H9 (cell line): ENCODE measurements at regions not wholly inside any gene's neighbourhood (a gene's known extent, or its start where the extent isn't known, plus 50 kb on each side); places are given as distances from the start of the nearest gene placed in this dataset.

Experiments
- DNase-seq: peaks from one replicate; pipeline ENCODE4 v3.0.0-alpha.2; 2017
- H2AFZ ChIP-seq: one replicate; pipeline ENCODE4 v1.6.1; 2013; ENCODE audit warnings: mild to moderate bottlenecking, low read length, control low read depth, moderate library complexity
- H2AK5ac ChIP-seq: 2 replicates; pipeline ENCODE4 v1.6.1; 2013; ENCODE audit warnings: low read length, control low read depth, mixed read lengths; ENCODE audit not compliant: insufficient read length
- H2BK120ac ChIP-seq: one replicate; pipeline ENCODE4 v1.6.1; 2013; ENCODE audit warnings: low read depth, mild to moderate bottlenecking, low read length, control low read depth, inconsistent platforms; ENCODE audit not compliant: poor library complexity, severe bottlenecking
- H2BK12ac ChIP-seq: 2 replicates; pipeline ENCODE4 v1.6.1; 2013; ENCODE audit warnings: low read length, control low read depth, mixed read lengths, low read depth; ENCODE audit not compliant: insufficient read length
- H2BK15ac ChIP-seq: 2 replicates; pipeline ENCODE4 v1.6.1; 2013; ENCODE audit warnings: low read depth, low read length, control low read depth
- H2BK20ac ChIP-seq: one replicate; pipeline ENCODE4 v1.6.1; 2013; ENCODE audit warnings: low read depth, mild to moderate bottlenecking, low read length, control low read depth, inconsistent platforms; ENCODE audit not compliant: poor library complexity, severe bottlenecking
- H2BK5ac ChIP-seq: 2 replicates; pipeline ENCODE4 v1.6.1; 2013; ENCODE audit warnings: low read length, control low read depth, mixed read lengths; ENCODE audit not compliant: insufficient read length
- H3K14ac ChIP-seq: 2 replicates; pipeline ENCODE4 v1.6.1; 2013; ENCODE audit warnings: low read length, control low read depth; ENCODE audit not compliant: insufficient read depth
- H3K18ac ChIP-seq: 2 replicates; pipeline ENCODE4 v1.6.1; 2013; ENCODE audit warnings: low read depth, mild to moderate bottlenecking, mixed read lengths, low read length, control low read depth; ENCODE audit not compliant: insufficient read length
- H3K23ac ChIP-seq: 2 replicates; pipeline ENCODE4 v1.6.1; 2013; ENCODE audit warnings: low read length, control low read depth, mixed read lengths, low read depth; ENCODE audit not compliant: insufficient read length
- H3K23me2 ChIP-seq: 2 replicates; pipeline ENCODE4 v1.6.1; 2013; ENCODE audit warnings: low read depth, mild to moderate bottlenecking, mixed read lengths, low read length, control low read depth; ENCODE audit not compliant: insufficient read length, poor library complexity, severe bottlenecking
- H3K27ac ChIP-seq: 2 replicates; pipeline ENCODE4 v1.5.1; 2013; ENCODE audit warnings: low read length, control low read depth, mixed read lengths, low read depth; ENCODE audit not compliant: insufficient read length
- H3K27me3 ChIP-seq: 2 replicates; pipeline ENCODE4 v1.6.1; 2013; ENCODE audit warnings: low read length, control low read depth, inconsistent platforms; ENCODE audit not compliant: insufficient read depth
- H3K4ac ChIP-seq: 2 replicates; pipeline ENCODE4 v1.6.1; 2013; ENCODE audit warnings: low read depth, mild to moderate bottlenecking, control low read depth, inconsistent platforms, low read length, moderate library complexity
- H3K4me1 ChIP-seq: 2 replicates; pipeline ENCODE4 v1.6.1; 2013; ENCODE audit warnings: low read length, control low read depth, inconsistent platforms; ENCODE audit not compliant: insufficient read depth
- H3K4me2 ChIP-seq: 2 replicates; pipeline ENCODE4 v1.6.1; 2013; ENCODE audit warnings: low read length, control low read depth, mixed read lengths; ENCODE audit not compliant: insufficient read length, insufficient read depth
- H3K56ac ChIP-seq: 2 replicates; pipeline ENCODE4 v1.6.1; 2013; ENCODE audit warnings: low read depth, mild to moderate bottlenecking, mixed read lengths, low read length, control low read depth; ENCODE audit not compliant: insufficient read length
- H3K79me1 ChIP-seq: 2 replicates; pipeline ENCODE4 v1.6.1; 2013; ENCODE audit warnings: low read depth, mild to moderate bottlenecking, moderate library complexity, low read length, control low read depth, inconsistent platforms; ENCODE audit not compliant: insufficient read depth, poor library complexity, severe bottlenecking
- H3K79me2 ChIP-seq: 2 replicates; pipeline ENCODE4 v1.6.1; 2013; ENCODE audit warnings: low read length, control low read depth, inconsistent platforms; ENCODE audit not compliant: insufficient read depth
- H3K9ac ChIP-seq: 2 replicates; pipeline ENCODE4 v1.6.1; 2013; ENCODE audit warnings: low read length, control low read depth, mixed read lengths; ENCODE audit not compliant: insufficient read length; ENCODE audit errors: extremely low read depth
- H3K9me3 ChIP-seq: one replicate; pipeline ENCODE4 v1.6.1; 2013; ENCODE audit warnings: low read depth, low read length, inconsistent platforms; ENCODE audit not compliant: control insufficient read depth
- H3T11ph ChIP-seq: one replicate; pipeline ENCODE4 v1.6.1; 2013; ENCODE audit warnings: mild to moderate bottlenecking, low read length, control low read depth, inconsistent platforms
- H4K20me1 ChIP-seq: one replicate; pipeline ENCODE4 v1.6.1; 2013; ENCODE audit not compliant: control insufficient read depth, insufficient read length, insufficient read depth
- H4K5ac ChIP-seq: 2 replicates; pipeline ENCODE4 v1.6.1; 2013; ENCODE audit warnings: low read depth, mild to moderate bottlenecking, mixed read lengths, low read length, control low read depth; ENCODE audit not compliant: insufficient read length
- H4K8ac ChIP-seq: replicated peaks from 2 replicates; pipeline ENCODE4 v1.6.1; 2013; ENCODE audit warnings: low read length, control low read depth, mixed read lengths, low read depth; ENCODE audit not compliant: insufficient read length
- H4K91ac ChIP-seq: 2 replicates; pipeline ENCODE4 v1.6.1; 2013; ENCODE audit warnings: low read depth, mild to moderate bottlenecking, moderate library complexity, mixed read lengths, low read length, control low read depth; ENCODE audit not compliant: insufficient read length
- H3K27ac Mint-ChIP-seq, 3 experiments: 2 replicates in 2 of 3; 3 replicates in 1 of 3; pipeline ENCODE4 v1.8.0; 2020 to 2021; ENCODE audit warnings: mixed read lengths in 3 of 3, mild to moderate bottlenecking in 1 of 3, moderate library complexity in 1 of 3
- H3K27me3 Mint-ChIP-seq: 2 replicates; pipeline ENCODE4 v1.8.0; 2021; ENCODE audit warnings: low read depth, mild to moderate bottlenecking, moderate library complexity, mixed read lengths
- H3K36me3 Mint-ChIP-seq, 3 experiments: 2 replicates in 2 of 3; 3 replicates in 1 of 3; pipeline ENCODE4 v1.8.0; 2020 to 2021; ENCODE audit warnings: low read depth in 3 of 3, mixed read lengths in 3 of 3; ENCODE audit not compliant: insufficient read depth in 1 of 3
- H3K4me1 Mint-ChIP-seq, 2 experiments: 2 replicates each; pipeline ENCODE4 v1.8.0; 2020; ENCODE audit warnings: mixed read lengths in 2 of 2
- H3K4me3 Mint-ChIP-seq, 2 experiments: 2 replicates in 1 of 2; 3 replicates in 1 of 2; pipeline ENCODE4 v1.8.0; 2020 to 2021; ENCODE audit warnings: mild to moderate bottlenecking in 2 of 2, mixed read lengths in 2 of 2, moderate library complexity in 1 of 2
- H3K9me3 Mint-ChIP-seq, 2 experiments: 2 replicates in 1 of 2; 3 replicates in 1 of 2; pipeline ENCODE4 v1.8.0; 2020; ENCODE audit warnings: mild to moderate bottlenecking in 2 of 2, mixed read lengths in 2 of 2, moderate library complexity in 1 of 2
- WGBS: extraction: QIAGEN DNeasy Blood & Tissue Kit; methylation state at CpG from one replicate; pipeline ENCODE4 v1.1.7; 2013; ENCODE audit warnings: missing lambda C conversion rate, low lambda C conversion rate, mixed read lengths; ENCODE audit not compliant: insufficient read length; ENCODE audit errors: extremely low coverage; 5-methylcytosine and 5-hydroxymethylcytosine counted together
- TF ChIP-seq, protein P1 (sequence below): fragments of 200-600 bp; sonication (generic); conservative IDR thresholded peaks from 3 replicates; pipeline ENCODE4 v1.8.0; 2021; ENCODE audit warnings: antibody characterized with exemption, mild to moderate bottlenecking

DNA sequence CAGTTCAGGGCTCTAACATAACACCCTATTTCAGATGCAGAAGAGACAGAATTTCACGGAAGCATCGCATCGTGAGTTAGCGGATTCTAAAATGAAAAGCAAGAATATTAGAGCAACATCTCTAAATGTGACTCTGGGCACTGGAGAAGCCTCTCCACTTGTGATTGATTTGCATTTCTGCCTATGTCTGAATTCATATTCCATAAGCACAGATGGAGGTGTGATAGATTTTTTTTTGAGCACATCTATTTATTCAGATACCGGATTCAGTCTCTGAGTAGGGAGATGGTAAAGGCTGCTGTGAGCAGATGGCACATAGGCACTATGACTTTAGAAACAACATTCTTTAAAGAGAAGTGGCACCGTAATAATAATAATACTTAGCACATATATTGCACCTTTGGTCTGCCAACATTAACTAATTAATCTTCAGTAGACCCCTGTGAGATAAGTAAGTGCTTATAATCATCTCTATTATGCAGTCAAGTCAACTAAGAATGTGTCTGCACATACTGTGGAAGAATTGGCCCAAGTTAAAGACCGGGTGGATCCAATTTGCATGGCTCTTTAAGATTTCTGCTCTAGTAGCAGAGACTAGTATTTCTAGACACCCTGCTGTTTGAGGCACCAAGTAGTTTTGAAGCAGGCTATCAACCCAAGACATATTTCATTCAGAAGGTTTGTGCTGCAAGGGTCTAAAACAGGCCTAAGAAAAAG, 685.0 kb downstream of the CETN3 start:
- no peak overlapping the region for H3K27ac Mint-ChIP-seq

More for the DNA sequence above, 685.0 kb downstream of the CETN3 start:
- H2BK15ac ChIP-seq: no peak overlapping the region; the same call in 1 of the 2 replicates
- H3K14ac ChIP-seq: no peak overlapping the region
- H3K9me3 ChIP-seq: no peaks in the 10 kb centered on the region
- H3K27me3 Mint-ChIP-seq: no peaks in the 10 kb centered on the region
- H4K5ac ChIP-seq: no peak overlapping the region
- H3K36me3 Mint-ChIP-seq: no peaks in the 10 kb centered on the region
- H3K4ac ChIP-seq: no peak overlapping the region
- no peak overlapping the region for H2AK5ac ChIP-seq
- no peak overlapping the region for H2BK12ac ChIP-seq
- H2BK20ac ChIP-seq: no peak overlapping the region
- H3K27me3 ChIP-seq: no peaks in the 10 kb centered on the region
- WGBS: no CpG with 5 or more reads among the region's 7 CpGs
- no peak overlapping the region for H3K27ac ChIP-seq
- H3T11ph ChIP-seq: no peak overlapping the region
- TF ChIP-seq, protein P1, sequence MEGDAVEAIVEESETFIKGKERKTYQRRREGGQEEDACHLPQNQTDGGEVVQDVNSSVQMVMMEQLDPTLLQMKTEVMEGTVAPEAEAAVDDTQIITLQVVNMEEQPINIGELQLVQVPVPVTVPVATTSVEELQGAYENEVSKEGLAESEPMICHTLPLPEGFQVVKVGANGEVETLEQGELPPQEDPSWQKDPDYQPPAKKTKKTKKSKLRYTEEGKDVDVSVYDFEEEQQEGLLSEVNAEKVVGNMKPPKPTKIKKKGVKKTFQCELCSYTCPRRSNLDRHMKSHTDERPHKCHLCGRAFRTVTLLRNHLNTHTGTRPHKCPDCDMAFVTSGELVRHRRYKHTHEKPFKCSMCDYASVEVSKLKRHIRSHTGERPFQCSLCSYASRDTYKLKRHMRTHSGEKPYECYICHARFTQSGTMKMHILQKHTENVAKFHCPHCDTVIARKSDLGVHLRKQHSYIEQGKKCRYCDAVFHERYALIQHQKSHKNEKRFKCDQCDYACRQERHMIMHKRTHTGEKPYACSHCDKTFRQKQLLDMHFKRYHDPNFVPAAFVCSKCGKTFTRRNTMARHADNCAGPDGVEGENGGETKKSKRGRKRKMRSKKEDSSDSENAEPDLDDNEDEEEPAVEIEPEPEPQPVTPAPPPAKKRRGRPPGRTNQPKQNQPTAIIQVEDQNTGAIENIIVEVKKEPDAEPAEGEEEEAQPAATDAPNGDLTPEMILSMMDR: no peak
- no peak overlapping the region for H3K18ac ChIP-seq
- no peak overlapping the region for H4K91ac ChIP-seq
- no peaks in the 10 kb centered on the region for H3K23me2 ChIP-seq
- H3K4me1 Mint-ChIP-seq: peaks cover 22 to 25% of the 10 kb centered on the region in 2 experiments
- no peak overlapping the region for H3K23ac ChIP-seq
- DNase-seq: no peak
- no peaks in the 10 kb centered on the region for H4K20me1 ChIP-seq
- no peak overlapping the region for H2BK5ac ChIP-seq
- no peaks in the 10 kb centered on the region for H3K79me2 ChIP-seq
- no peak overlapping the region for H4K8ac ChIP-seq
- no peak overlapping the region for H2BK120ac ChIP-seq
- H3K4me3 Mint-ChIP-seq: no peak overlapping the region
- no peak overlapping the region for H3K4me2 ChIP-seq
- H3K79me1 ChIP-seq: no peaks in the 10 kb centered on the region
- no peak overlapping the region for H3K9ac ChIP-seq
- no peak overlapping the region for H2AFZ ChIP-seq
- no peak overlapping the region for H3K56ac ChIP-seq
- H3K9me3 Mint-ChIP-seq: no peaks in the 10 kb centered on the region
- no peaks in the 10 kb centered on the region for H3K4me1 ChIP-seq
